ENCODE measurements at regions not wholly inside any gene's neighbourhood (a gene's known extent, or its start where the extent isn't known, plus 50 kb on each side); places are given as distances from the start of the nearest gene placed in this dataset.

- no peak for DNase-seq (ENCODE audit: low read depth)
- no peak for TF ChIP-seq MAX (IDR thresholded peaks at IDR 0.05; ENCODE audit: low read depth, low read length)
- no peak for TF ChIP-seq MYC (IDR thresholded peaks at IDR 0.05; ENCODE audit: low read depth, low read length)
- TF ChIP-seq POLR2A (IDR thresholded peaks at IDR 0.05; ENCODE audit: extremely low read depth, insufficient read length): no peak
- TF ChIP-seq CTCF (IDR thresholded peaks at IDR 0.05; ENCODE audit: low read depth, low read length): no peak
- no peak overlapping the region for H3K4me3 ChIP-seq (ENCODE audit: low read depth, low read length)
Measured at GRCh38 chr1:191371626-191372025, 786.6 kb upstream of the RGS18 start.

- no peak for DNase-seq (ENCODE audit: low read depth)
- TF ChIP-seq MYC (IDR thresholded peaks at IDR 0.05; ENCODE audit: low read depth, low read length): no peak
- no peak for TF ChIP-seq MAX (IDR thresholded peaks at IDR 0.05; ENCODE audit: low read depth, low read length)
- TF ChIP-seq POLR2A (IDR thresholded peaks at IDR 0.05; ENCODE audit: extremely low read depth, insufficient read length): no peak
- no peak for TF ChIP-seq CTCF (IDR thresholded peaks at IDR 0.05; ENCODE audit: low read depth, low read length)
- no peak overlapping the region for H3K4me3 ChIP-seq (ENCODE audit: low read depth, low read length)
Measured at GRCh38 chr1:191388283-191388682, 770.0 kb upstream of the RGS18 start.

- H3K4me3 ChIP-seq (ENCODE audit: low read depth, low read length): no peak overlapping the region
- no peak for DNase-seq (ENCODE audit: low read depth)
- no peak for TF ChIP-seq CTCF (IDR thresholded peaks at IDR 0.05; ENCODE audit: low read depth, low read length)
- TF ChIP-seq MAX (IDR thresholded peaks at IDR 0.05; ENCODE audit: low read depth, low read length): no peak
- no peak for TF ChIP-seq POLR2A (IDR thresholded peaks at IDR 0.05; ENCODE audit: extremely low read depth, insufficient read length)
- TF ChIP-seq MYC (IDR thresholded peaks at IDR 0.05; ENCODE audit: low read depth, low read length): no peak
Measured at GRCh38 chr1:191396622-191397021, 761.6 kb upstream of the RGS18 start.

- no peak overlapping the region for H3K4me3 ChIP-seq (ENCODE audit: low read depth, low read length)
- DNase-seq (ENCODE audit: low read depth): no peak
- TF ChIP-seq MAX (IDR thresholded peaks at IDR 0.05; ENCODE audit: low read depth, low read length) (no peak), MYC (IDR thresholded peaks at IDR 0.05; ENCODE audit: low read depth, low read length) (no peak), CTCF (IDR thresholded peaks at IDR 0.05; ENCODE audit: low read depth, low read length) (no peak), POLR2A (IDR thresholded peaks at IDR 0.05; ENCODE audit: extremely low read depth, insufficient read length) (no peak)
Measured at GRCh38 chr1:191398551-191398950, 759.7 kb upstream of the RGS18 start.

GRCh38 chr1:191405417-191405816 is 752.8 kb upstream of the RGS18 start:
- TF ChIP-seq MYC (IDR thresholded peaks at IDR 0.05; ENCODE audit: low read depth, low read length): no peak
- no peak for TF ChIP-seq CTCF (IDR thresholded peaks at IDR 0.05; ENCODE audit: low read depth, low read length)
- no peak for TF ChIP-seq POLR2A (IDR thresholded peaks at IDR 0.05; ENCODE audit: extremely low read depth, insufficient read length)
- TF ChIP-seq MAX (IDR thresholded peaks at IDR 0.05; ENCODE audit: low read depth, low read length): no peak
- no peak overlapping the region for H3K4me3 ChIP-seq (ENCODE audit: low read depth, low read length)
- no peak for DNase-seq (ENCODE audit: low read depth)

Data from NB4 (cell line).